GM19397 (cell line): ENCODE measurements at regions not wholly inside any gene's neighbourhood (a gene's known extent, or its start where the extent isn't known, plus 50 kb on each side); places are given as distances from the start of the nearest gene placed in this dataset.
"Not testable (repeated sequence)": the region's sequence is repeated elsewhere in the genome, so short reads cannot be mapped to it uniquely, and the experiment has no call there.

ENCODE experiments used
- ATAC-seq: cut with Tn5 transposase; IDR thresholded peaks from one replicate; pipeline ENCODE4 v1.9.1; 2021; ENCODE audit warnings: mild to moderate bottlenecking, moderate library complexity; ENCODE audit not compliant: unreplicated experiment

- no peak for ATAC-seq
Measured at GRCh38 chr16:47921535-47921934, 234.3 kb downstream of the ABCC12 start.

DNA sequence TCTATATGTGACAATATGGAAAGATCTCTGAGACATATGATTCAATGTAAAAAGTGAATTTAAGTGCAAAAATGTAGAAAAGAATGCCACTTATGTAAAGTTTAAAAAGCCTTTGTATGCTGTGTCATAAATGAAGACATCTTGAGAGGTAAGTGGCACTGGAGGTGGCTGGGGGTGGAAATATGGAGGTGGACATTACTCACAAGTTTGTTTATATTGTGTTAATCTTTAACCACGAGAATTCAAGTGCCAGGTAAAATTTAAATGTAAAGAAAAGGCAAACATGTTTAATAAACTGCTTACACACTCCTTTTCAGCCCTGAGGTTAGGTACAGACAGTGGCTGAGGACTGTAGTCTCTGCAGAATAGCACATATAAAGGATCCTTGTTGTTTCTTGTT, 235.1 kb downstream of the ABCC12 start:
- ATAC-seq: no peak

DNA sequence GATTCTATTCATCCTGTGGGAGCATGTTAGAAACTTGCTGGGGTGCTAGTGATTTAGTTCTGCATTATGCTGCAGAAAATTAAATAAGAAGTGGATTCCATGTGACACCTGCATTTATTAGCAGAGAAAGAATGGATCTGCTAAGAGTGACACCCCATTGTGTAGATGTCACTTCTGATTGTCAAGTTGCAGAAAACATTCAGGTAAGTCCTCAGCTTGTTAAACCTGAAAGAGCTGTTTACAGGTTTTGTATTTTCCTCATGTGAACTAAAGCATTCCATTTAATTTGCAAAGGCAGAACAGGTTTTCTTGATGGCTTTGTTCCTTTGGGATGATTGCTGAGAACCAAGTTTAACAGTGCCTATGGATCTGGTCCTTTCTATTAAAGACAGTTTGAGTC, 238.7 kb downstream of the ABCC12 start:
- ATAC-seq: no peak

GRCh38 chr16:47916266-47916665, 239.5 kb downstream of the ABCC12 start:
- ATAC-seq: no peak

DNA sequence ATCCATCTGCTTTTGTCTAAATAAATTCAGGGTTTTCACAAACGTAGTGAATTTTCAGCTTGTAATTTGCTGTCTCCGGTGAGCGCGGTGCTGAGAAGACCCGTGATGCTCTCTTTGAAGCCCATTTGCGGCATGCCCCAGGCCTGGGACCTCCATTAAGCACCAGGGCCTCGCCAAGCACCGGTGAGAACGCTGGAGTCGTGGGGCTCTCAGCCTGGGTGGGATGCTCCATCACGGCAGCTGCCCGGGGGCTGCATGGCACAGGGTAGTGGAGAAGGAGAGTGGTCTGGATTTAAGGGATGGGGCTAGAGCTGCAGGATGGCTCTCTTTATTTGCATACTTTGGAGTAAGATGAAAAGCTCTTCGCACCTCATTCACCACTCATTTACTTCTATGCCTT, 248.7 kb downstream of the ABCC12 start:
- ATAC-seq: no peak

- ATAC-seq: no peak
Measured at GRCh38 chr16:47905771-47906170, 250.0 kb downstream of the ABCC12 start.

DNA sequence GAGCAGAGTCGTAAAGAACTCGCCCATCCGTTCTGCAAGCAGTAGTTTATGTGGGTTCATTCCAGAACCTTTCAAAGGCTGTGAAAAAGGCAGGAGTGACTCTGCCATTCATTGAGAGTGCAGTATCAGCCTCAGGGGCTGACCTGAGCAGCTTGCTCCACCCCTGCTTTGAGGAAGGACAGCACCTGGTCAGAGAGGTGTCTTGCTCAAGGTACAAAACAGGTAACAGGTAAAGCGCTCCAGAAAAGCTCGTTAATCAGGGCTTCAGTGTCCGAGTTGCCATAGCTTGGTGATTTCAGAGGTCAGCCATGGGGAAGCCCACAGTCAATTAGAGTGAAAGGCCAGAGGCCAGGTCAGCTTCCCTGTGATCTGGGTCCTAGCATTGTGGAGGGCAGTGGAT, 251.1 kb downstream of the ABCC12 start:
- no peak for ATAC-seq

- ATAC-seq: no peak
Measured at GRCh38 chr16:47903470-47903869, 252.3 kb downstream of the ABCC12 start.

DNA sequence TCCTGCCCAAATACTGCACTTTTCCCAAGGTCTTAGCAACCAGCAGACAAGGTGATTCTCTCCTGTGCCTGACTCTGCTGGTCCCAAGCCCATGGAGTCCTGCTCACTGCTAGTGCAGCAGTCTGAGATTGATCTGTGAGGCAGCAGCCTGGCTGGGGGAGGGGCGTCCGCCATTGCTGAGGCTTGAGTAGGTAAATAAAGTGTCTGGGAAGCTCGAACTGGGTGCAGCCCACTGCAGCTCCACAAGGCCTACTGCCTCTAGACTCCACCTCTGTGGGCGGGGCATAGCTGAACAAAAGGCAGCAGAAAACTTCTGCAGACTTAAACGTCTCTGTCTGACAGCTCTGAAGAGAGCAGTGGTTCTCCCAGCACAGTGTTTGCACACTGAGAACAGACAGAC, 258.7 kb downstream of the ABCC12 start:
- ATAC-seq: not testable (repeated sequence)

DNA sequence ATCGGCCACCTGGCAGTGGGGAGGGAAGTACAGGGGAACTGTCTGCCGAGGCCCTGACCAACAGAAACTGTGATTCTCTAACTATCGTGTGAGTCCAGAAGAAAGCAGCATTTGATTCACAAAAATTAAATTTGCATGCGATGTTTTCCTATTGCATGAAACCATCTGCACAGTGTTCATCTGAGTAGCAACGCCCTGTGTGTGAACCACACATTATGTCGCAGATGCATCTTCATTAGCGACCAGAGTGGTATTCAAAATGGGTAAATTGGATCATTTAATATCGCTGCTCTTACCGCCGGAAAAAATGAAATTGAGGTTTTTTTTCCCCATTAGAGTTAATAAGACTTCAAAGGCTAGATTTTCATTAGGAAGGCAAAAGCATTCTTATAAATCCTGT, 260.6 kb downstream of the ABCC12 start:
- no peak for ATAC-seq

DNA sequence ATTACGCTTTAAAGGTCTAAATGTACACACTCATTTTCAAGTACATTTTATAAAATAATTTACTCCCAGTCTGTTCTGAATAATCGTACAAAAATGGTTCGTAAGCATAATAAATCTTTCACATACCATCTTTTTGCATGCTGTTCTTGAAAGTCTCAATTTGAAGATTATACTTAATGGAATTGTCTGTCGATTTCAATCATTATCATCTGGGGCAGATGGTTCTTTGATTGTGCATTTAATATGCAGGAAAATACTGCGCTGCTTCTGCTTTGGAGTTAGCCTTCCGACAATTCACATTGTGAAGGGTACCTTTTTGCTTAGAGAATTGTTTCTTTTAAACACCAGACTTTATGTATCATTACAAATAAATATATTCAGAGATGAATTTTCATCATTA, 262.8 kb downstream of the ABCC12 start:
- ATAC-seq: no peak

DNA sequence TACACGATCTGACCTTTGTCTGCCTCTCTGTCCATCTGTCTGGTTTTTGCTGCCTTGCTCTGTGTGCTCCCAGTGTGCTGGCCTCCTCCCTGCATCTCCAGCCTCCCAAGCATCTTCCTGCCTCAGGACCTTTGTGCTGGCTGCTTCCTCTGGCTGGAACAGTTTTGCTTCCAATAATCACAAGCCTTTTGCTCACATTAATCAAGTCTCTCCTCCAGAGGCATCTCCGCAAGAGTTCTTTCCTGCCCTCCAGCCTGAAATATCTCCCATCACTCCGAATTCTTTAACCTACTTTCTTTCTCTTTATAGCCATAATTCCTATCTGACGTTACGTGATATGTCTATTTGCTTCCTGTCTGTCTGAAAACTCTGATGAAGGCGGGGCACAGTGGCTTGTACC, 267.1 kb downstream of the ABCC12 start:
- no peak for ATAC-seq

DNA sequence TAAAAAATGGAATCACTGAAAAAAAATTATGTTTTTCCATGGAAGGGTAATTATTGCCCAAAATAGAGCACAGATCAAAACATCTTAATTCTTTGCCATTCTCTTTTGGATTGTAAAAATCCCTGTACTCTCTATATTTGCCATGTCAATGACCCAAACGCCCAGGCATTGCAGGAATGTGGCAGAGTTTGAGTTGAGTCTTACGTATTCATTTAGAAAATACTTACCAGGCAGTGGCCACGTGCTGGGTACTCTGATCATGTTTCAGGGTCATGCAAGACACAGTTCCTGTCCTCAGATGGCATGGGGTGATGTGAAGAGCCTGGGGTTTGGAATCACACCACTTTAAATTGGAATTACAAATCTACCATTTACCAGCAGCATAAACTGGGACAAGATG, 267.7 kb downstream of the ABCC12 start:
- ATAC-seq: no peak

GRCh38 chr16:47887496-47887895, 268.3 kb downstream of the ABCC12 start:
- no peak for ATAC-seq

- ATAC-seq: no peak
Measured at GRCh38 chr16:47886631-47887415, 269.0 kb downstream of the ABCC12 start.

GRCh38 chr16:47886139-47886538, 269.7 kb downstream of the ABCC12 start:
- ATAC-seq: no peak

DNA sequence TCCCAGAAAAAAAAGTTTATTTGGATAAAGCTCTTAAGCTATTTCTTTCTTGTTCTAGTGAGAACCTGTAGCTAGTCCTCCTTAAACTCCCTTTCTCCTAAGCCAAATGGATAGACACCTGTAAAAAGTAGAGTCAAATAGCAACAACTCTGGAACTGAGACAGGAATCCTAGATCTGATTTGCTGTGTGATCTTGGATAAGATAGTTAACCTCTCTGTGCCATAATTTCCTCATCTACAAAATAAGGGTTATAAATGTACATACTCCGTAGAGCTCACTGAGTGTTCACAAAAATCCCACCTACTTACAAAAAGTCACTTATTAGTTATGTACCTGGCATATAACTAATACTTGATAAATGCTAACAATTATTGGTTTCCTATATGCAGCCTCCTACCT, 270.3 kb downstream of the ABCC12 start:
- no peak for ATAC-seq

DNA sequence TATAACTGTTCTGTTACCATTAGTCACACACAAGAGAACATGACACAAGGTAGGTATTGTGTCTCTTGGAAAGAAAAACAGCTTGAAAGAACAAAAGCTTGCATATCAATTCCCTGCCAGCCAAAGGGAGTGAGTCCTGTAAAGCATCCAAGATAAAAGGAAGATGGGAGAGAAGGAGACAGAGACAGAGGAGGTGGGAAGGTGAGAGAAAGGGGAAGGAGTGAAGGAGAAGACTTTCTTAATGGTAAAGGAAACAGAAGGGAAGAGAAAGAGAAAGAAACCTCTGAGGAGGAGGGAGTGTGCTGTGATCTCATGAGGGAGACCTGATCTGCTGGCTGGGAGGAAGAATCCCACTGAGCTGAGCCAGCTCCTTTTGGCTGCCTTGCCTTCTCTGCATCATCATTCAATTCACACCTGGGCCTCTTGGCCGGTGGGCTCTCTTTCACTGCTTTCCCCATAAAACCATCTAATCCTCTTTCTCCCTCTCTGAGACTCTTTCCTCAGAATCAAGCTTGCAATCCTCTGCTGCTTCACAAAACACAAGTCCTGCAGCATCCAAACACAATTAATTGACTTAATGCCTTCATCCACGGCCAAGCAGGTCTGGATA, 271.6 kb downstream of the ABCC12 start:
- ATAC-seq: no peak

GRCh38 chr16:47881574-47881973, 274.2 kb downstream of the ABCC12 start:
- ATAC-seq: no peak

DNA sequence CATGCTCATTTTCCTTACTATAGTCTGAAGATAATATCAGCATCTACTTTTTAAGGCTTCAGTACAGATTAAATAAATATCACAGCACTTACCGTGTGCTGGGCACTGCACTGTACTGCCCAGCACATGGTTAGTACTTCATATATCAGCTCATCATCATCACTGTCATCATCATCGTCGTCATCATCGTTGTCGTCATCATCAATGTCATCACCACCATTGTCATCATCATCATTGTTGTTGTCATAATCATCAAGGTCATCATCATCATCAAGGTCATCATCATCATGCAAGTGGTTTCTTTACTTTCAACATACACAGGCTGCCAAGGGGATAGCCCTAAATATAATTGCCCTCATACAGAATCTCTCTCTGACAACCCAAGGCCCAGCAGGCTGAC, 275.1 kb downstream of the ABCC12 start:
- no peak for ATAC-seq

- ATAC-seq: no peak
Measured at GRCh38 chr16:47877166-47877565, 278.6 kb downstream of the ABCC12 start.

- ATAC-seq: no peak
Measured at GRCh38 chr16:47876511-47876910, 279.3 kb downstream of the ABCC12 start.

GRCh38 chr16:47873434-47873833, 282.4 kb downstream of the ABCC12 start:
- ATAC-seq: no peak
